ENCODE measurements at regions not wholly inside any gene's neighbourhood (a gene's known extent, or its start where the extent isn't known, plus 50 kb on each side); places are given as distances from the start of the nearest gene placed in this dataset.
A peak's percentile ranks its signal among the peaks of the same experiment; 100 is the strongest.

DNA sequence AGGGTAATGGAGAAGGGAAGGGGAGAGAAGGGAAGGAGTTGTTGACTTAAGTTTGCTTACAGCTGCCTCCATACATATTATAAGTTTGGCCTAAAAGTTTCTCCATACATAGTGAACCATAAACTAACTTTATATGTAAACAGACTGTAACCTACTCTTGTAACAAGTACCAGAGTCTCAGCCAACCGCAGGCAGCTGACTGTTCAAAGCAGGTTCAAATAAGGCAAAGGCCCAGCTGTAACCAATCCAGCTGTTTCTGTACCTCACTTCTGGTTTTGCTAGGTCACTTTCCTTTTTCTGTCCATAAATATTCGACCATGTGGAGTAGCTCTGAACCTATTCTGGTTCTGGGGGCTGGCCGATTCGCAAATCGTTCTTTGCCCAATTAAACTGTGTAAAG is 591.2 kb downstream of the INSC start:
- no peaks in the 10 kb centered on the region for H3K36me3 ChIP-seq (ENCODE audit: control insufficient read depth, insufficient read depth, low read length)
- Mint-ChIP-seq H3K27ac (no peak overlapping the region), H3K36me3 (ENCODE audit: low read depth) (no peaks in the 10 kb centered on the region), H3K9me3 (peaks cover 8% of the 10 kb centered on the region), H3K4me1 (peaks cover 27% of the 10 kb centered on the region), H3K27me3 (ENCODE audit: insufficient read depth) (peaks cover 8% of the 10 kb centered on the region), H3K4me3 (no peak overlapping the region)
- H3K27ac ChIP-seq (ENCODE audit: low read depth, low read length), result no peak overlapping the region
- WGBS, 2 experiments (ENCODE audit: insufficient coverage in 1 of 2, insufficient read length in 1 of 2), result 95 to 96% methylated on average over 2 to 5 of the region's 5 CpGs
- H3K27me3 ChIP-seq (ENCODE audit: control insufficient read depth, insufficient read depth, low read length, poor library complexity, severe bottlenecking), result no peaks in the 10 kb centered on the region
- peaks cover 22% of the 10 kb centered on the region for H3K9me3 ChIP-seq (ENCODE audit: control insufficient read depth, low read length)
- H3K4me3 ChIP-seq (ENCODE audit: low read length), result peak overlapping the region; percentile 59
- peaks cover 11% of the 10 kb centered on the region for H3K4me1 ChIP-seq (ENCODE audit: control insufficient read depth, insufficient read depth, low read length)
- no peak for TF ChIP-seq CTCF (conservative IDR thresholded peaks at IDR 0.05)
- no peak overlapping the region for H3K9ac ChIP-seq (ENCODE audit: extremely low read depth, low read length, poor library complexity, severe bottlenecking)
- DNase-seq, result no peak

GRCh38 chr11:15707194-15707593 is 592.5 kb downstream of the INSC start:
- Histone ChIP-seq H3K9me3 (ENCODE audit: control insufficient read depth, low read length) (peaks cover 22% of the 10 kb centered on the region), H3K27ac (ENCODE audit: low read depth, low read length) (no peak overlapping the region), H3K4me3 (ENCODE audit: low read length) (no peak overlapping the region), H3K4me1 (ENCODE audit: control insufficient read depth, insufficient read depth, low read length) (peaks cover 17% of the 10 kb centered on the region), H3K27me3 (ENCODE audit: control insufficient read depth, insufficient read depth, low read length, poor library complexity, severe bottlenecking) (no peaks in the 10 kb centered on the region), H3K36me3 (ENCODE audit: control insufficient read depth, insufficient read depth, low read length) (no peaks in the 10 kb centered on the region), H3K9ac (ENCODE audit: extremely low read depth, low read length, poor library complexity, severe bottlenecking) (no peak overlapping the region)
- DNase-seq, result no peak
- Mint-ChIP-seq H3K36me3 (ENCODE audit: low read depth) (no peaks in the 10 kb centered on the region), H3K27me3 (ENCODE audit: insufficient read depth) (peaks cover 8% of the 10 kb centered on the region), H3K4me3 (no peak overlapping the region), H3K27ac (no peak overlapping the region), H3K4me1 (peaks cover 37% of the 10 kb centered on the region), H3K9me3 (peaks cover 8% of the 10 kb centered on the region)
- no peak for TF ChIP-seq CTCF (conservative IDR thresholded peaks at IDR 0.05)
- 92 to 100% methylated on average over 1 of the region's 1 CpG for WGBS, 2 experiments (ENCODE audit: insufficient coverage in 1 of 2, insufficient read length in 1 of 2)

DNA sequence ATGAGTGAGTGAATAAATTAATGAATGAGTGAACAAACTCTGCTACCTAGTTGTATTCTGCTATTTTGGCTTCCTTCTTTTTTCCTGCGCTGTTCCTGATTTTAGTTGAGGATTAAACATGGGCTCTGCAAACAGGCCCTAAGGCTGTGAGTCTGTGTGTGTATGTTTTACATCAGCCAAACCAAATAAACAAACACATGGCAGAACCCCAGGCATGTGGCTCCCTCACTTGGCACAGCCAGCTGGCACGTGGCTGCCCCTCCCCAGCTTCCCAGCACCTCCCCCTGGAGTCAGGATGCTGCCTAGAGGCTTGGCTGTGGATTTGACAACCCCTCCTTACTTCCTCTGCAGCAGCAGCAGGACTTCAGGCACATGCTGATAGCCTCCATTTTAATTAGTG is 593.2 kb downstream of the INSC start:
- Histone ChIP-seq H3K27ac (ENCODE audit: low read depth, low read length) (no peak overlapping the region), H3K36me3 (ENCODE audit: control insufficient read depth, insufficient read depth, low read length) (no peaks in the 10 kb centered on the region), H3K27me3 (ENCODE audit: control insufficient read depth, insufficient read depth, low read length, poor library complexity, severe bottlenecking) (no peaks in the 10 kb centered on the region), H3K4me3 (ENCODE audit: low read length) (no peak overlapping the region), H3K4me1 (ENCODE audit: control insufficient read depth, insufficient read depth, low read length) (peaks cover 17% of the 10 kb centered on the region), H3K9me3 (ENCODE audit: control insufficient read depth, low read length) (peaks cover 22% of the 10 kb centered on the region), H3K9ac (ENCODE audit: extremely low read depth, low read length, poor library complexity, severe bottlenecking) (no peak overlapping the region)
- peak; percentile 13 for TF ChIP-seq CTCF (conservative IDR thresholded peaks at IDR 0.05)
- H3K4me1 Mint-ChIP-seq, result peaks cover 37% of the 10 kb centered on the region
- H3K27ac Mint-ChIP-seq, result no peak overlapping the region
- H3K4me3 Mint-ChIP-seq, result no peak overlapping the region
- peak; percentile 61 for DNase-seq
- H3K9me3 Mint-ChIP-seq, result peaks cover 8% of the 10 kb centered on the region
- 81% methylated on average over 2 of the region's 2 CpGs; no CpG with 5 or more reads in 1 of the 2 experiments for WGBS, 2 experiments (ENCODE audit: insufficient coverage in 1 of 2, insufficient read length in 1 of 2)
- H3K36me3 Mint-ChIP-seq (ENCODE audit: low read depth), result no peaks in the 10 kb centered on the region
- H3K27me3 Mint-ChIP-seq (ENCODE audit: insufficient read depth), result peaks cover 6% of the 10 kb centered on the region

Measured in endodermal cell (in vitro differentiated cells).